ENCODE measurements at regions not wholly inside any gene's neighbourhood (a gene's known extent, or its start where the extent isn't known, plus 50 kb on each side); places are given as distances from the start of the nearest gene placed in this dataset.

GRCh38 chr6:14270925-14271788 lies 153.6 kb downstream of the CD83 start:
- no peak overlapping the region for H3K9ac ChIP-seq (ENCODE audit: insufficient read depth, low read length)
- no peaks in the 10 kb centered on the region for H4K20me1 ChIP-seq (ENCODE audit: control insufficient read depth, extremely low read depth, insufficient read depth, low read length)
- H3K27me3 ChIP-seq (ENCODE audit: control insufficient read depth, insufficient read depth, low read length): no peaks in the 10 kb centered on the region
- no peaks in the 10 kb centered on the region for H3K4me1 ChIP-seq (ENCODE audit: control insufficient read depth, extremely low read depth, insufficient read depth, low read length)
- no peaks in the 10 kb centered on the region for H3K36me3 ChIP-seq (ENCODE audit: control insufficient read depth, insufficient read depth, low read length)
- no peaks in the 10 kb centered on the region for H3K79me2 ChIP-seq (ENCODE audit: control insufficient read depth, insufficient read depth, low read length)
- H3K4me2 ChIP-seq (ENCODE audit: extremely low read depth, insufficient read depth, low read length): no peak overlapping the region
- H3K27ac ChIP-seq (ENCODE audit: insufficient read depth, low read length): no peak overlapping the region
- peak; percentile 71 to 98 for DNase-seq (ENCODE audit: low read depth in 2 of 2)
- no peaks in the 10 kb centered on the region for H3K9me3 ChIP-seq (ENCODE audit: control insufficient read depth, insufficient read depth, low read depth, low read length)
- no peak for TF ChIP-seq CTCF (conservative IDR thresholded peaks at IDR 0.05 in 1 of 2, IDR thresholded peaks at IDR 0.05 in 1 of 2; ENCODE audit: low read depth in 1 of 2, low read length in 2 of 2)
- TF ChIP-seq EZH2 (IDR thresholded peaks at IDR 0.05; ENCODE audit: low read length, missing control alignments): no peak
- H3K4me3 ChIP-seq (replicated peaks in 1 of 4; ENCODE audit: control extremely low read depth in 1 of 4, insufficient read depth in 1 of 4, low read depth in 3 of 4, low read length in 4 of 4): no peak overlapping the region
- no peak overlapping the region for H2AFZ ChIP-seq (ENCODE audit: low read length)

GRCh38 chr6:14271789-14272736 lies 154.5 kb downstream of the CD83 start:
- no peaks in the 10 kb centered on the region for H3K9me3 ChIP-seq (ENCODE audit: control insufficient read depth, insufficient read depth, low read depth, low read length)
- H3K79me2 ChIP-seq (ENCODE audit: control insufficient read depth, insufficient read depth, low read length): no peaks in the 10 kb centered on the region
- no peak overlapping the region for H3K4me3 ChIP-seq (replicated peaks in 1 of 4; ENCODE audit: control extremely low read depth in 1 of 4, insufficient read depth in 1 of 4, low read depth in 3 of 4, low read length in 4 of 4)
- H3K36me3 ChIP-seq (ENCODE audit: control insufficient read depth, insufficient read depth, low read length): no peaks in the 10 kb centered on the region
- no peaks in the 10 kb centered on the region for H3K4me1 ChIP-seq (ENCODE audit: control insufficient read depth, extremely low read depth, insufficient read depth, low read length)
- no peak overlapping the region for H3K4me2 ChIP-seq (ENCODE audit: extremely low read depth, insufficient read depth, low read length)
- H3K27me3 ChIP-seq (ENCODE audit: control insufficient read depth, insufficient read depth, low read length): no peaks in the 10 kb centered on the region
- no peaks in the 10 kb centered on the region for H4K20me1 ChIP-seq (ENCODE audit: control insufficient read depth, extremely low read depth, insufficient read depth, low read length)
- peak in 1 of 2 donors; percentile 89 for DNase-seq (ENCODE audit: low read depth in 2 of 2)
- H3K9ac ChIP-seq (ENCODE audit: insufficient read depth, low read length): no peak overlapping the region
- TF ChIP-seq CTCF (conservative IDR thresholded peaks at IDR 0.05 in 1 of 2, IDR thresholded peaks at IDR 0.05 in 1 of 2; ENCODE audit: low read depth in 1 of 2, low read length in 2 of 2): no peak
- TF ChIP-seq EZH2 (IDR thresholded peaks at IDR 0.05; ENCODE audit: low read length, missing control alignments): no peak
- H2AFZ ChIP-seq (ENCODE audit: low read length): no peak overlapping the region
- H3K27ac ChIP-seq (ENCODE audit: insufficient read depth, low read length): no peak overlapping the region

- Histone ChIP-seq H3K27ac (ENCODE audit: insufficient read depth, low read length) (no peak overlapping the region), H3K9me3 (ENCODE audit: control insufficient read depth, insufficient read depth, low read depth, low read length) (no peaks in the 10 kb centered on the region), H3K4me1 (ENCODE audit: control insufficient read depth, extremely low read depth, insufficient read depth, low read length) (no peaks in the 10 kb centered on the region), H3K9ac (ENCODE audit: insufficient read depth, low read length) (no peak overlapping the region), H2AFZ (ENCODE audit: low read length) (no peak overlapping the region), H3K4me2 (ENCODE audit: extremely low read depth, insufficient read depth, low read length) (no peak overlapping the region), H3K79me2 (ENCODE audit: control insufficient read depth, insufficient read depth, low read length) (no peaks in the 10 kb centered on the region), H4K20me1 (ENCODE audit: control insufficient read depth, extremely low read depth, insufficient read depth, low read length) (no peaks in the 10 kb centered on the region), H3K36me3 (ENCODE audit: control insufficient read depth, insufficient read depth, low read length) (no peaks in the 10 kb centered on the region), H3K4me3 (replicated peaks in 1 of 4; ENCODE audit: control extremely low read depth in 1 of 4, insufficient read depth in 1 of 4, low read depth in 3 of 4, low read length in 4 of 4) (no peak overlapping the region), H3K27me3 (ENCODE audit: control insufficient read depth, insufficient read depth, low read length) (no peaks in the 10 kb centered on the region)
- DNase-seq (ENCODE audit: low read depth in 2 of 2): no peak
- TF ChIP-seq EZH2 (IDR thresholded peaks at IDR 0.05; ENCODE audit: low read length, missing control alignments) (no peak), CTCF (conservative IDR thresholded peaks at IDR 0.05 in 1 of 2, IDR thresholded peaks at IDR 0.05 in 1 of 2; ENCODE audit: low read depth in 1 of 2, low read length in 2 of 2) (no peak)
Observed at GRCh38 chr6:14272737-14273085, 155.1 kb downstream of the CD83 start.
